Mesendoderm (in vitro differentiated cells): ENCODE measurements at regions not wholly inside any gene's neighbourhood (a gene's known extent, or its start where the extent isn't known, plus 50 kb on each side); places are given as distances from the start of the nearest gene placed in this dataset.
A peak's percentile ranks its signal among the peaks of the same experiment; 100 is the strongest.
"Not testable (repeated sequence)": the region's sequence is repeated elsewhere in the genome, so short reads cannot be mapped to it uniquely, and the experiment has no call there.

Source experiments
- DNase-seq: peaks from one replicate; pipeline ENCODE4 v3.0.0; 2013
- H2AK5ac ChIP-seq: 2 replicates; pipeline ENCODE4 v1.6.1; 2013; ENCODE audit warnings: low read length, inconsistent platforms
- H2BK120ac ChIP-seq: 2 replicates; pipeline ENCODE4 v1.6.1; 2013; ENCODE audit warnings: low read depth, mild to moderate bottlenecking, low read length, moderate library complexity, mixed read lengths
- H2BK15ac ChIP-seq: replicated peaks from 2 replicates; pipeline ENCODE4 v1.6.1; 2013; ENCODE audit warnings: low read depth, mild to moderate bottlenecking, moderate library complexity
- H2BK5ac ChIP-seq: 2 replicates; pipeline ENCODE4 v1.6.1; 2013; ENCODE audit warnings: low read length, inconsistent platforms
- H3K18ac ChIP-seq: 2 replicates; pipeline ENCODE4 v1.6.1; 2013; ENCODE audit warnings: mild to moderate bottlenecking, low read length, mixed read lengths
- H3K23ac ChIP-seq: one replicate; pipeline ENCODE4 v1.6.1; 2013; ENCODE audit warnings: low read length
- H3K27ac ChIP-seq: 2 replicates; pipeline ENCODE4 v1.5.1; 2013; ENCODE audit warnings: low read depth, mild to moderate bottlenecking, inconsistent platforms, low read length, moderate library complexity
- H3K27me3 ChIP-seq: 2 replicates; pipeline ENCODE4 v1.6.1; 2013; ENCODE audit warnings: low read length, control low read depth, mild to moderate bottlenecking, inconsistent platforms; ENCODE audit not compliant: insufficient read depth, poor library complexity
- H3K36me3 ChIP-seq: 2 replicates; pipeline ENCODE4 v1.6.1; 2013; ENCODE audit warnings: low read length, inconsistent platforms; ENCODE audit not compliant: control insufficient read depth, insufficient read depth
- H3K4ac ChIP-seq: one replicate; pipeline ENCODE4 v1.6.1; 2013; ENCODE audit warnings: low read depth, mild to moderate bottlenecking, low read length, moderate library complexity
- H3K4me1 ChIP-seq: 2 replicates; pipeline ENCODE4 v1.6.1; 2013; ENCODE audit warnings: low read depth, low read length, inconsistent platforms; ENCODE audit not compliant: control insufficient read depth
- H3K4me2 ChIP-seq: 2 replicates; pipeline ENCODE4 v1.6.1; 2013; ENCODE audit warnings: low read length
- H3K4me3 ChIP-seq: 2 replicates; pipeline ENCODE4 v1.5.1; 2013; ENCODE audit warnings: mild to moderate bottlenecking, low read length
- H3K56ac ChIP-seq: one replicate; pipeline ENCODE4 v1.6.1; 2013; ENCODE audit warnings: low read length
- H3K79me1 ChIP-seq: 2 replicates; pipeline ENCODE4 v1.6.1; 2013; ENCODE audit warnings: low read length, inconsistent platforms
- H3K79me2 ChIP-seq: 2 replicates; pipeline ENCODE4 v1.6.1; 2013; ENCODE audit warnings: mild to moderate bottlenecking, low read length; ENCODE audit not compliant: control insufficient read depth, insufficient read depth
- H3K9ac ChIP-seq: 2 replicates; pipeline ENCODE4 v1.6.1; 2013; ENCODE audit warnings: low read length, inconsistent platforms
- H4K5ac ChIP-seq: one replicate; pipeline ENCODE4 v1.6.1; 2013; ENCODE audit warnings: low read length
- H4K8ac ChIP-seq: one replicate; pipeline ENCODE4 v1.6.1; 2013; ENCODE audit warnings: low read depth, mild to moderate bottlenecking, control low read depth, low read length, moderate library complexity
- WGBS: extraction: QIAGEN DNeasy Blood & Tissue Kit; methylation state at CpG from one replicate; pipeline ENCODE4 v1.1.7; 2013; ENCODE audit warnings: low lambda C conversion rate, missing lambda C conversion rate; ENCODE audit not compliant: insufficient coverage; ENCODE audit errors: extremely low coverage; 5-methylcytosine and 5-hydroxymethylcytosine counted together

GRCh38 chr2:7567116-7567515, 649.9 kb downstream of the RNF144A start:
- no CpG with 5 or more reads among the region's 2 CpGs for WGBS
- not testable (repeated sequence) for H3K79me2 ChIP-seq, H3K9ac ChIP-seq

GRCh38 chr2:7567646-7568045, 650.4 kb downstream of the RNF144A start:
- no CpG with 5 or more reads among the region's 4 CpGs for WGBS
- no peak overlapping the region for H2BK5ac ChIP-seq
- no peak overlapping the region for H3K4me3 ChIP-seq
- H4K8ac ChIP-seq: no peak overlapping the region
- no peak overlapping the region for H4K5ac ChIP-seq
- H3K4me1 ChIP-seq: no peaks in the 10 kb centered on the region
- no peak overlapping the region for H3K4ac ChIP-seq
- no peak overlapping the region for H3K18ac ChIP-seq
- no peaks in the 10 kb centered on the region for H3K36me3 ChIP-seq
- no peak overlapping the region for H3K27ac ChIP-seq
- DNase-seq: peak; percentile 6
- no peaks in the 10 kb centered on the region for H3K79me1 ChIP-seq
- no peak overlapping the region for H3K56ac ChIP-seq
- H3K27me3 ChIP-seq: no peaks in the 10 kb centered on the region
- H2BK15ac ChIP-seq: no peak overlapping the region
- H3K9ac ChIP-seq: no peak overlapping the region
- no peak overlapping the region for H2AK5ac ChIP-seq
- H3K23ac ChIP-seq: no peak overlapping the region
- no peak overlapping the region for H3K4me2 ChIP-seq
- H2BK120ac ChIP-seq: no peak overlapping the region
- H3K79me2 ChIP-seq: no peaks in the 10 kb centered on the region

More at GRCh38 chr2:7567116-7567515, 649.9 kb downstream of the RNF144A start:
- not testable (repeated sequence) for H3K23ac ChIP-seq, H3K36me3 ChIP-seq, H3K56ac ChIP-seq, H2BK15ac ChIP-seq, H3K18ac ChIP-seq, H2BK5ac ChIP-seq, H2AK5ac ChIP-seq, H3K79me1 ChIP-seq, H3K27me3 ChIP-seq, H4K5ac ChIP-seq, H3K4ac ChIP-seq, H3K4me3 ChIP-seq, H4K8ac ChIP-seq, H2BK120ac ChIP-seq, H3K27ac ChIP-seq, H3K4me1 ChIP-seq, H3K4me2 ChIP-seq, DNase-seq

- H2BK5ac ChIP-seq: no peak overlapping the region
- H3K4ac ChIP-seq: no peak overlapping the region
- no peak overlapping the region for H3K4me3 ChIP-seq
- no peak overlapping the region for H3K56ac ChIP-seq
- no peak overlapping the region for H2BK15ac ChIP-seq
- no CpG with 5 or more reads among the region's 3 CpGs for WGBS
- no peak overlapping the region for H2BK120ac ChIP-seq
- H3K27ac ChIP-seq: no peak overlapping the region
- no peak overlapping the region for H3K18ac ChIP-seq
- no peak overlapping the region for H4K8ac ChIP-seq
- no peak overlapping the region for H3K9ac ChIP-seq
- H3K27me3 ChIP-seq: no peaks in the 10 kb centered on the region
- no peak overlapping the region for H3K4me2 ChIP-seq
- H3K79me2 ChIP-seq: no peaks in the 10 kb centered on the region
- DNase-seq: no peak
- no peaks in the 10 kb centered on the region for H3K36me3 ChIP-seq
- H3K4me1 ChIP-seq: no peaks in the 10 kb centered on the region
- H4K5ac ChIP-seq: no peak overlapping the region
- no peak overlapping the region for H2AK5ac ChIP-seq
- H3K79me1 ChIP-seq: no peaks in the 10 kb centered on the region
- no peak overlapping the region for H3K23ac ChIP-seq
Observed at GRCh38 chr2:7570247-7570646, 653.0 kb downstream of the RNF144A start.

- no peak for DNase-seq
- H3K36me3 ChIP-seq: no peaks in the 10 kb centered on the region
- H4K8ac ChIP-seq: no peak overlapping the region
- H2BK120ac ChIP-seq: no peak overlapping the region
- H3K79me1 ChIP-seq: no peaks in the 10 kb centered on the region
- no peak overlapping the region for H3K27ac ChIP-seq
- no peak overlapping the region for H3K9ac ChIP-seq
- H2BK15ac ChIP-seq: no peak overlapping the region
- H4K5ac ChIP-seq: no peak overlapping the region
- WGBS: no CpG with 5 or more reads among the region's 1 CpG
- H2AK5ac ChIP-seq: no peak overlapping the region
- no peak overlapping the region for H3K56ac ChIP-seq
- H3K18ac ChIP-seq: no peak overlapping the region
- no peak overlapping the region for H3K4me3 ChIP-seq
- H3K79me2 ChIP-seq: no peaks in the 10 kb centered on the region
- H3K4ac ChIP-seq: no peak overlapping the region
- H2BK5ac ChIP-seq: no peak overlapping the region
- no peak overlapping the region for H3K4me2 ChIP-seq
- no peaks in the 10 kb centered on the region for H3K4me1 ChIP-seq
- H3K23ac ChIP-seq: no peak overlapping the region
- no peaks in the 10 kb centered on the region for H3K27me3 ChIP-seq
Observed at GRCh38 chr2:7571701-7572100, 654.5 kb downstream of the RNF144A start.

GRCh38 chr2:7572450-7572849, 655.2 kb downstream of the RNF144A start:
- no peak overlapping the region for H3K4me3 ChIP-seq
- no peak overlapping the region for H4K5ac ChIP-seq
- no peaks in the 10 kb centered on the region for H3K4me1 ChIP-seq
- no peak overlapping the region for H3K18ac ChIP-seq
- DNase-seq: no peak
- no peak overlapping the region for H3K9ac ChIP-seq
- H3K27me3 ChIP-seq: no peaks in the 10 kb centered on the region
- no peak overlapping the region for H3K27ac ChIP-seq
- H3K79me2 ChIP-seq: no peaks in the 10 kb centered on the region
- H2AK5ac ChIP-seq: no peak overlapping the region
- H3K79me1 ChIP-seq: no peaks in the 10 kb centered on the region
- H4K8ac ChIP-seq: no peak overlapping the region
- H2BK15ac ChIP-seq: no peak overlapping the region
- no CpG with 5 or more reads among the region's 7 CpGs for WGBS
- no peak overlapping the region for H3K56ac ChIP-seq
- no peaks in the 10 kb centered on the region for H3K36me3 ChIP-seq
- no peak overlapping the region for H3K4ac ChIP-seq
- H2BK5ac ChIP-seq: no peak overlapping the region
- no peak overlapping the region for H3K23ac ChIP-seq
- H2BK120ac ChIP-seq: no peak overlapping the region
- no peak overlapping the region for H3K4me2 ChIP-seq

GRCh38 chr2:7573166-7573825, 656.1 kb downstream of the RNF144A start:
- H3K79me2 ChIP-seq: no peaks in the 10 kb centered on the region
- H2BK5ac ChIP-seq: no peak overlapping the region
- no peak overlapping the region for H3K4me2 ChIP-seq
- H3K4me1 ChIP-seq: no peaks in the 10 kb centered on the region
- H3K27ac ChIP-seq: no peak overlapping the region
- no peak overlapping the region for H2BK120ac ChIP-seq
- H3K4ac ChIP-seq: no peak overlapping the region
- H3K18ac ChIP-seq: no peak overlapping the region
- H3K23ac ChIP-seq: no peak overlapping the region
- no peaks in the 10 kb centered on the region for H3K36me3 ChIP-seq
- no peak overlapping the region for H2AK5ac ChIP-seq
- WGBS: no CpG with 5 or more reads among the region's 6 CpGs
- no peak overlapping the region for H2BK15ac ChIP-seq
- H4K8ac ChIP-seq: no peak overlapping the region
- H4K5ac ChIP-seq: no peak overlapping the region
- H3K79me1 ChIP-seq: no peaks in the 10 kb centered on the region
- DNase-seq: no peak
- no peaks in the 10 kb centered on the region for H3K27me3 ChIP-seq
- no peak overlapping the region for H3K4me3 ChIP-seq
- no peak overlapping the region for H3K9ac ChIP-seq
- no peak overlapping the region for H3K56ac ChIP-seq
